HL-60 (cell line): ENCODE measurements at regions not wholly inside any gene's neighbourhood (a gene's known extent, or its start where the extent isn't known, plus 50 kb on each side); places are given as distances from the start of the nearest gene placed in this dataset.

Experiments used
- DNase-seq, 2 experiments: peaks; one replicate each; pipeline ENCODE4 v3.0.0-alpha.2; 2010 to 2020; ENCODE audit warnings: low read depth in 1 of 2, low spot score in 1 of 2
- H3K27ac ChIP-seq: fragments of 250-450 bp; sonication (Bioruptor Pico); replicated peaks from 2 replicates; pipeline ENCODE4 v1.5.1; 2020; ENCODE audit warnings: mild to moderate bottlenecking, moderate library complexity
- H3K27me3 ChIP-seq: fragments of 250-450 bp; sonication (Bioruptor Pico); 2 replicates; pipeline ENCODE4 v1.5.1; 2021; ENCODE audit warnings: mild to moderate bottlenecking, moderate library complexity; ENCODE audit not compliant: insufficient read depth, poor library complexity, severe bottlenecking
- H3K4me3 ChIP-seq: replicated peaks from 2 replicates; pipeline ENCODE4 v1.5.1; 2011; ENCODE audit warnings: mild to moderate bottlenecking, control low read depth, low read length; ENCODE audit not compliant: insufficient read depth
- CTCF ChIP-seq: IDR thresholded peaks from one replicate; pipeline ENCODE4 v1.5.1; 2011; ENCODE audit warnings: low read length, control low read depth, inconsistent platforms; ENCODE audit not compliant: insufficient read depth
- GABPA ChIP-seq: IDR thresholded peaks from 2 replicates; pipeline ENCODE4 v1.6.1; 2012; ENCODE audit warnings: low read depth
- POLR2AphosphoS5 ChIP-seq: IDR thresholded peaks from 2 replicates; pipeline ENCODE4 v1.6.1; 2012; ENCODE audit warnings: low read depth
- REST ChIP-seq: IDR thresholded peaks from 2 replicates; pipeline ENCODE4 v1.6.1; 2012; ENCODE audit warnings: low read depth; ENCODE audit not compliant: insufficient replicate concordance
- SPI1 ChIP-seq: IDR thresholded peaks from 2 replicates; pipeline ENCODE4 v1.6.1; 2012; ENCODE audit warnings: low read depth, mild to moderate bottlenecking, borderline replicate concordance

GRCh38 chr18:57974585-57975265 is 69.3 kb upstream of the NEDD4L start:
- Histone ChIP-seq H3K4me3 (no peak overlapping the region), H3K27ac (no peak overlapping the region), H3K27me3 (peaks cover 16% of the 10 kb centered on the region)
- no peak for TF ChIP-seq POLR2AphosphoS5
- TF ChIP-seq CTCF: no peak
- no peak for TF ChIP-seq SPI1
- TF ChIP-seq REST: no peak
- TF ChIP-seq GABPA: no peak
- DNase-seq: no peak

GRCh38 chr18:57973889-57974288 is 70.1 kb upstream of the NEDD4L start:
- H3K27me3 ChIP-seq: peaks cover 16% of the 10 kb centered on the region
- TF ChIP-seq CTCF (no peak), GABPA (no peak), REST (no peak), POLR2AphosphoS5 (no peak), SPI1 (no peak)
- DNase-seq: no peak
- H3K27ac ChIP-seq: no peak overlapping the region
- no peak overlapping the region for H3K4me3 ChIP-seq

GRCh38 chr18:57970356-57971095 is 73.5 kb upstream of the NEDD4L start:
- H3K27ac ChIP-seq: no peak overlapping the region
- TF ChIP-seq SPI1 (no peak), CTCF (no peak), GABPA (no peak), REST (no peak), POLR2AphosphoS5 (no peak)
- H3K4me3 ChIP-seq: no peak overlapping the region
- H3K27me3 ChIP-seq: peaks cover 9% of the 10 kb centered on the region
- no peak for DNase-seq
